WTC11 (cell line): ENCODE measurements at regions not wholly inside any gene's neighbourhood (a gene's known extent, or its start where the extent isn't known, plus 50 kb on each side); places are given as distances from the start of the nearest gene placed in this dataset.

Experiments used
- ATAC-seq: fragments of 200-7000 bp; cut with Tn5 transposase; 2 replicates; pipeline ENCODE4 v1.10.0; 2021; ENCODE audit warnings: mild to moderate bottlenecking, moderate library complexity
- CTCF ChIA-PET: fragments of 300-600 bp; sonication (Branson Sonifier 250); formaldehyde crosslinking; loops from one replicate; lab custom pipeline; 2021; ENCODE audit warnings: antibody characterized with exemption; lab: Charles Lee
- POLR2A ChIA-PET: fragments of 350-600 bp; sonication (Branson Sonifier 250); formaldehyde crosslinking; loops from one replicate; lab custom pipeline; 2021; ENCODE audit warnings: antibody characterized with exemption; lab: Charles Lee
- DNase-seq: peaks from one replicate; pipeline ENCODE4 v3.0.0; 2021; ENCODE audit warnings: low spot score
- H3K27ac Mint-ChIP-seq: 2 replicates; pipeline ENCODE4 v1.8.0; 2021; ENCODE audit warnings: mixed read lengths
- H3K27me3 Mint-ChIP-seq: 2 replicates; pipeline ENCODE4 v1.8.0; 2021; ENCODE audit warnings: low read depth, mild to moderate bottlenecking, moderate library complexity, mixed read lengths
- H3K36me3 Mint-ChIP-seq: 2 replicates; pipeline ENCODE4 v1.8.0; 2021; ENCODE audit warnings: mixed read lengths
- H3K4me1 Mint-ChIP-seq: 2 replicates; pipeline ENCODE4 v1.8.0; 2022; ENCODE audit warnings: mixed read lengths
- H3K4me3 Mint-ChIP-seq: 2 replicates; pipeline ENCODE4 v1.8.0; 2021; ENCODE audit warnings: mild to moderate bottlenecking, moderate library complexity, mixed read lengths
- H3K9me3 Mint-ChIP-seq: 2 replicates; pipeline ENCODE4 v1.8.0; 2021; ENCODE audit warnings: mixed read lengths
- ATF3 ChIP-seq: sonication (generic); formaldehyde crosslinking; conservative IDR thresholded peaks from 2 replicates; pipeline ENCODE4 v1.8.1; 2022; ENCODE audit warnings: mild to moderate bottlenecking, missing genetic modification reagents
- FOXK1 ChIP-seq: sonication (generic); formaldehyde crosslinking; IDR thresholded peaks from 2 replicates; pipeline ENCODE4 v1.8.0; 2022; ENCODE audit warnings: mild to moderate bottlenecking, moderate library complexity, missing genetic modification reagents
- HMGA2 ChIP-seq: fragments of 250-450 bp; sonication (Bioruptor Pico); IDR thresholded peaks from 2 replicates; pipeline ENCODE4 v1.4.0; 2021; ENCODE audit warnings: mild to moderate bottlenecking, moderate library complexity
- IRF2 ChIP-seq: sonication (generic); formaldehyde crosslinking; IDR thresholded peaks from 2 replicates; pipeline ENCODE4 v1.8.0; 2022; ENCODE audit warnings: low read depth, missing genetic modification reagents, borderline replicate concordance
- JAZF1 ChIP-seq: fragments of 250-450 bp; sonication (Bioruptor Pico); IDR thresholded peaks from 2 replicates; pipeline ENCODE4 v1.9.0; 2021; ENCODE audit warnings: moderate library complexity, mild to moderate bottlenecking, inconsistent platforms
- JUN ChIP-seq: sonication (generic); formaldehyde crosslinking; IDR thresholded peaks from 2 replicates; pipeline ENCODE4 v1.8.0; 2023; ENCODE audit warnings: mild to moderate bottlenecking, missing genetic modification reagents
- MAX ChIP-seq: sonication (generic); formaldehyde crosslinking; IDR thresholded peaks from 2 replicates; pipeline ENCODE4 v1.8.0; 2022; ENCODE audit warnings: mild to moderate bottlenecking, missing genetic modification reagents
- NFYB ChIP-seq: sonication (generic); formaldehyde crosslinking; conservative IDR thresholded peaks from 2 replicates; pipeline ENCODE4 v1.8.0; 2022; ENCODE audit warnings: low read depth, missing genetic modification reagents
- RELA ChIP-seq: sonication (generic); formaldehyde crosslinking; IDR thresholded peaks from 2 replicates; pipeline ENCODE4 v1.8.1; 2022; ENCODE audit warnings: missing genetic modification reagents, mild to moderate bottlenecking, borderline replicate concordance
- RORB ChIP-seq: fragments of 250-450 bp; sonication (Bioruptor Pico); IDR thresholded peaks from 2 replicates; pipeline ENCODE4 v1.9.0; 2021; ENCODE audit warnings: mild to moderate bottlenecking
- TP53 ChIP-seq: sonication (generic); formaldehyde crosslinking; IDR thresholded peaks from 2 replicates; pipeline ENCODE4 v1.8.1; 2023; ENCODE audit warnings: mild to moderate bottlenecking, missing genetic modification reagents
- ZNF138 ChIP-seq: sonication (generic); formaldehyde crosslinking; conservative IDR thresholded peaks from 2 replicates; pipeline ENCODE4 v1.8.1; 2022; ENCODE audit warnings: mild to moderate bottlenecking, moderate library complexity, missing genetic modification reagents
- ZNF281 ChIP-seq: sonication (generic); formaldehyde crosslinking; IDR thresholded peaks from 2 replicates; pipeline ENCODE4 v1.8.0; 2023; ENCODE audit warnings: mild to moderate bottlenecking, missing genetic modification reagents
- ZNF416 ChIP-seq: fragments of 250-450 bp; sonication (Bioruptor Pico); IDR thresholded peaks from 2 replicates; pipeline ENCODE4 v1.9.0; 2021; ENCODE audit warnings: mild to moderate bottlenecking, inconsistent platforms
- ZSCAN18 ChIP-seq: fragments of 250-450 bp; sonication (Bioruptor Pico); IDR thresholded peaks from 2 replicates; pipeline ENCODE4 v2.1.2; 2022; ENCODE audit warnings: mild to moderate bottlenecking, moderate library complexity
- TF ChIP-seq, protein P1 (sequence below): sonication (generic); formaldehyde crosslinking; IDR thresholded peaks from 2 replicates; pipeline ENCODE4 v1.8.0; 2022; ENCODE audit warnings: mild to moderate bottlenecking, missing genetic modification reagents
- TF ChIP-seq, protein P2 (sequence below): sonication (generic); formaldehyde crosslinking; IDR thresholded peaks from 2 replicates; pipeline ENCODE4 v1.8.1; 2022; ENCODE audit warnings: low read depth, mild to moderate bottlenecking, moderate library complexity, missing genetic modification reagents, borderline replicate concordance
- TF ChIP-seq, protein P3 (sequence below): fragments of 250-450 bp; sonication (Bioruptor Pico); IDR thresholded peaks from 2 replicates; pipeline ENCODE4 v1.9.0; 2021; ENCODE audit warnings: mild to moderate bottlenecking, borderline replicate concordance
- TF ChIP-seq, protein P4 (sequence below): sonication (generic); formaldehyde crosslinking; IDR thresholded peaks from 2 replicates; pipeline ENCODE4 v1.8.1; 2022; ENCODE audit warnings: mild to moderate bottlenecking, missing genetic modification reagents, moderate library complexity, borderline replicate concordance

- POLR2A ChIA-PET, result no interaction called here
- no peak overlapping the region for H3K27ac Mint-ChIP-seq
- DNase-seq (no peak), ATAC-seq (no peak)
- no peak overlapping the region for H3K4me3 Mint-ChIP-seq
- H3K36me3 Mint-ChIP-seq, result no peaks in the 10 kb centered on the region
- H3K9me3 Mint-ChIP-seq, result no peaks in the 10 kb centered on the region
- TF ChIP-seq FOXK1 (no peak), RELA (CRISPR knock-in tag) (no peak), NFYB (CRISPR knock-in tag) (no peak), RORB (CRISPR knock-in tag) (no peak), JUN (no peak), ATF3 (CRISPR knock-in tag) (no peak), ZSCAN18 (CRISPR knock-in tag) (no peak), MAX (no peak), ZNF138 (CRISPR knock-in tag) (no peak), JAZF1 (CRISPR knock-in tag) (no peak), TP53 (CRISPR knock-in tag) (no peak), IRF2 (no peak), ZNF416 (CRISPR knock-in tag) (no peak), HMGA2 (CRISPR knock-in tag) (no peak), ZNF281 (CRISPR knock-in tag) (no peak)
- TF ChIP-seq, protein P1, sequence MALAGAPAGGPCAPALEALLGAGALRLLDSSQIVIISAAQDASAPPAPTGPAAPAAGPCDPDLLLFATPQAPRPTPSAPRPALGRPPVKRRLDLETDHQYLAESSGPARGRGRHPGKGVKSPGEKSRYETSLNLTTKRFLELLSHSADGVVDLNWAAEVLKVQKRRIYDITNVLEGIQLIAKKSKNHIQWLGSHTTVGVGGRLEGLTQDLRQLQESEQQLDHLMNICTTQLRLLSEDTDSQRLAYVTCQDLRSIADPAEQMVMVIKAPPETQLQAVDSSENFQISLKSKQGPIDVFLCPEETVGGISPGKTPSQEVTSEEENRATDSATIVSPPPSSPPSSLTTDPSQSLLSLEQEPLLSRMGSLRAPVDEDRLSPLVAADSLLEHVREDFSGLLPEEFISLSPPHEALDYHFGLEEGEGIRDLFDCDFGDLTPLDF (CRISPR knock-in tag), result no peak
- TF ChIP-seq, protein P2, sequence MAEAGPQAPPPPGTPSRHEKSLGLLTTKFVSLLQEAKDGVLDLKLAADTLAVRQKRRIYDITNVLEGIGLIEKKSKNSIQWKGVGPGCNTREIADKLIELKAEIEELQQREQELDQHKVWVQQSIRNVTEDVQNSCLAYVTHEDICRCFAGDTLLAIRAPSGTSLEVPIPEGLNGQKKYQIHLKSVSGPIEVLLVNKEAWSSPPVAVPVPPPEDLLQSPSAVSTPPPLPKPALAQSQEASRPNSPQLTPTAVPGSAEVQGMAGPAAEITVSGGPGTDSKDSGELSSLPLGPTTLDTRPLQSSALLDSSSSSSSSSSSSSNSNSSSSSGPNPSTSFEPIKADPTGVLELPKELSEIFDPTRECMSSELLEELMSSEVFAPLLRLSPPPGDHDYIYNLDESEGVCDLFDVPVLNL (CRISPR knock-in tag), result no peak
- TF ChIP-seq, protein P3, sequence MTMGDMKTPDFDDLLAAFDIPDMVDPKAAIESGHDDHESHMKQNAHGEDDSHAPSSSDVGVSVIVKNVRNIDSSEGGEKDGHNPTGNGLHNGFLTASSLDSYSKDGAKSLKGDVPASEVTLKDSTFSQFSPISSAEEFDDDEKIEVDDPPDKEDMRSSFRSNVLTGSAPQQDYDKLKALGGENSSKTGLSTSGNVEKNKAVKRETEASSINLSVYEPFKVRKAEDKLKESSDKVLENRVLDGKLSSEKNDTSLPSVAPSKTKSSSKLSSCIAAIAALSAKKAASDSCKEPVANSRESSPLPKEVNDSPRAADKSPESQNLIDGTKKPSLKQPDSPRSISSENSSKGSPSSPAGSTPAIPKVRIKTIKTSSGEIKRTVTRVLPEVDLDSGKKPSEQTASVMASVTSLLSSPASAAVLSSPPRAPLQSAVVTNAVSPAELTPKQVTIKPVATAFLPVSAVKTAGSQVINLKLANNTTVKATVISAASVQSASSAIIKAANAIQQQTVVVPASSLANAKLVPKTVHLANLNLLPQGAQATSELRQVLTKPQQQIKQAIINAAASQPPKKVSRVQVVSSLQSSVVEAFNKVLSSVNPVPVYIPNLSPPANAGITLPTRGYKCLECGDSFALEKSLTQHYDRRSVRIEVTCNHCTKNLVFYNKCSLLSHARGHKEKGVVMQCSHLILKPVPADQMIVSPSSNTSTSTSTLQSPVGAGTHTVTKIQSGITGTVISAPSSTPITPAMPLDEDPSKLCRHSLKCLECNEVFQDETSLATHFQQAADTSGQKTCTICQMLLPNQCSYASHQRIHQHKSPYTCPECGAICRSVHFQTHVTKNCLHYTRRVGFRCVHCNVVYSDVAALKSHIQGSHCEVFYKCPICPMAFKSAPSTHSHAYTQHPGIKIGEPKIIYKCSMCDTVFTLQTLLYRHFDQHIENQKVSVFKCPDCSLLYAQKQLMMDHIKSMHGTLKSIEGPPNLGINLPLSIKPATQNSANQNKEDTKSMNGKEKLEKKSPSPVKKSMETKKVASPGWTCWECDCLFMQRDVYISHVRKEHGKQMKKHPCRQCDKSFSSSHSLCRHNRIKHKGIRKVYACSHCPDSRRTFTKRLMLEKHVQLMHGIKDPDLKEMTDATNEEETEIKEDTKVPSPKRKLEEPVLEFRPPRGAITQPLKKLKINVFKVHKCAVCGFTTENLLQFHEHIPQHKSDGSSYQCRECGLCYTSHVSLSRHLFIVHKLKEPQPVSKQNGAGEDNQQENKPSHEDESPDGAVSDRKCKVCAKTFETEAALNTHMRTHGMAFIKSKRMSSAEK (CRISPR knock-in tag), result no peak
- TF ChIP-seq, protein P4, sequence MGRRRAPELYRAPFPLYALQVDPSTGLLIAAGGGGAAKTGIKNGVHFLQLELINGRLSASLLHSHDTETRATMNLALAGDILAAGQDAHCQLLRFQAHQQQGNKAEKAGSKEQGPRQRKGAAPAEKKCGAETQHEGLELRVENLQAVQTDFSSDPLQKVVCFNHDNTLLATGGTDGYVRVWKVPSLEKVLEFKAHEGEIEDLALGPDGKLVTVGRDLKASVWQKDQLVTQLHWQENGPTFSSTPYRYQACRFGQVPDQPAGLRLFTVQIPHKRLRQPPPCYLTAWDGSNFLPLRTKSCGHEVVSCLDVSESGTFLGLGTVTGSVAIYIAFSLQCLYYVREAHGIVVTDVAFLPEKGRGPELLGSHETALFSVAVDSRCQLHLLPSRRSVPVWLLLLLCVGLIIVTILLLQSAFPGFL (CRISPR knock-in tag), result no peak
- no peaks in the 10 kb centered on the region for H3K27me3 Mint-ChIP-seq
- CTCF ChIA-PET, result no interaction called here
- no peaks in the 10 kb centered on the region for H3K4me1 Mint-ChIP-seq
Measured at GRCh38 chr11:33452836-33453624, 195.8 kb downstream of the HIPK3 start.
